Stomach (tissue), 8 donors: ENCODE measurements at regions not wholly inside any gene's neighbourhood (a gene's known extent, or its start where the extent isn't known, plus 50 kb on each side); places are given as distances from the start of the nearest gene placed in this dataset.

Experiments used
- DNase-seq, 2 donors: peaks; one replicate each; pipeline versions ENCODE4 v3.0.0 to v3.0.0-alpha.2; 2013 to 2019
- H3K27ac ChIP-seq, 5 donors: fragments of 200-600 bp in 4 of 5; sonication (generic) in 4 of 5; one replicate each; pipeline ENCODE4 v1.5.1; 2013 to 2019; ENCODE audit warnings: mild to moderate bottlenecking in 1 of 5, moderate library complexity in 1 of 5
- H3K27me3 ChIP-seq, 3 donors: fragments of 200-600 bp; sonication (generic); one replicate each; pipeline ENCODE4 v1.5.1; 2017 to 2019; ENCODE audit warnings: mixed run types in 1 of 3
- H3K36me3 ChIP-seq, 4 donors: fragments of 200-600 bp; sonication (generic); 1 replicate in 3 of 4; 2 replicates in 1 of 4; pipeline ENCODE4 v1.5.1; 2016 to 2019
- H3K4me1 ChIP-seq, 4 donors: fragments of 200-600 bp; sonication (generic); one replicate each; pipeline ENCODE4 v1.5.1; 2016 to 2019
- H3K4me3 ChIP-seq, 4 donors: fragments of 200-600 bp; sonication (generic) in 3 of 4; one replicate each; pipeline ENCODE4 v1.5.1; 2016 to 2019; ENCODE audit warnings: mild to moderate bottlenecking in 1 of 4
- H3K9me3 ChIP-seq, 4 donors: fragments of 200-600 bp; sonication (generic); one replicate each; pipeline ENCODE4 v1.5.1; 2016 to 2019
- CTCF ChIP-seq, 7 experiments: fragments of 450-650 bp in 4 of 7; fragments of 200-600 bp in 3 of 7; sonication (generic) in 3 of 7; IDR thresholded peaks; one replicate each; pipeline ENCODE4 v1.5.1; 2016 to 2019; ENCODE audit warnings: antibody characterized with exemption in 7 of 7, control low read depth in 2 of 7, mild to moderate bottlenecking in 1 of 7
- EP300 ChIP-seq: sonication (generic); formaldehyde crosslinking; IDR thresholded peaks from one replicate; pipeline ENCODE4 v1.6.1; 2017; ENCODE audit warnings: antibody characterized with exemption
- POLR2A ChIP-seq, 4 donors: fragments of 450-650 bp; IDR thresholded peaks; one replicate each; pipeline ENCODE4 v1.6.1; 2016; ENCODE audit warnings: antibody characterized with exemption in 4 of 4, control low read depth in 2 of 4, mild to moderate bottlenecking in 1 of 4, moderate library complexity in 1 of 4
- POLR2AphosphoS5 ChIP-seq, 3 donors: sonication (generic); formaldehyde crosslinking; IDR thresholded peaks; one replicate each; pipeline ENCODE4 v1.6.1; 2016; ENCODE audit warnings: antibody characterized with exemption in 3 of 3
- WGBS, 5 donors: extraction: QIAGEN DNeasy Blood & Tissue Kit in 3 of 5; methylation state at CpG; one replicate each; pipeline versions ENCODE4 v1.1.5 to v1.1.7; 2013 to 2018; 5-methylcytosine and 5-hydroxymethylcytosine counted together
- intact Hi-C: fragments of 100-400 bp; cut with DNase I; formaldehyde crosslinking; loops from one replicate; pipeline ENCODE4 v1.15.1; 2023; ENCODE audit warnings: low total_unique reads
- donor health status: healthy with polysubstance abuse.
- donor health status: Bipolar disorder and iron deficiency.
- donor health status: healthy.

GRCh38 chr2:172275239-172275638 is 152.1 kb upstream of the ITGA6 start:
- no peak for DNase-seq
- no peak for TF ChIP-seq POLR2AphosphoS5 (IDR thresholded peaks at IDR 0.05)
- TF ChIP-seq CTCF (IDR thresholded peaks at IDR 0.05) = no peak
- TF ChIP-seq POLR2A (IDR thresholded peaks at IDR 0.05) = no peak
- no peak for TF ChIP-seq EP300
- Histone ChIP-seq H3K4me3 (no peak overlapping the region), H3K36me3 (no peaks in the 10 kb centered on the region), H3K27me3 (no peaks in the 10 kb centered on the region), H3K9me3 (peaks cover 0 to 10% (median 4%) of the 10 kb centered on the region in 4 donors), H3K27ac (no peak overlapping the region), H3K4me1 (peaks cover 5 to 7% (median 5%) of the 10 kb centered on the region in 4 donors)
- 87 to 94% (median 91%) methylated on average over 5 of the region's 5 CpGs for WGBS, 5 donors
- intact Hi-C loops = no loop called here

GRCh38 chr2:172276961-172277360 is 150.4 kb upstream of the ITGA6 start:
- Histone ChIP-seq H3K9me3 (peaks cover 0 to 10% (median 4%) of the 10 kb centered on the region in 4 donors), H3K27ac (no peak overlapping the region), H3K27me3 (no peaks in the 10 kb centered on the region), H3K4me3 (no peak overlapping the region), H3K4me1 (no peaks in the 10 kb centered on the region), H3K36me3 (no peaks in the 10 kb centered on the region)
- intact Hi-C loops = no loop called here
- no peak for DNase-seq
- TF ChIP-seq EP300 (no peak), CTCF (IDR thresholded peaks at IDR 0.05) (no peak), POLR2AphosphoS5 (IDR thresholded peaks at IDR 0.05) (no peak), POLR2A (IDR thresholded peaks at IDR 0.05) (no peak)

GRCh38 chr2:172278667-172279066 is 148.7 kb upstream of the ITGA6 start:
- no peak for TF ChIP-seq EP300
- TF ChIP-seq CTCF (IDR thresholded peaks at IDR 0.05) = no peak
- TF ChIP-seq POLR2AphosphoS5 (IDR thresholded peaks at IDR 0.05) = no peak
- no peak for TF ChIP-seq POLR2A (IDR thresholded peaks at IDR 0.05)
- no peaks in the 10 kb centered on the region for H3K36me3 ChIP-seq
- H3K27me3 ChIP-seq = no peaks in the 10 kb centered on the region
- H3K9me3 ChIP-seq = peaks cover 0 to 10% (median 4%) of the 10 kb centered on the region in 4 donors
- no peak for DNase-seq
- no peak overlapping the region for H3K4me3 ChIP-seq
- WGBS, 5 donors = 75 to 86% (median 84%) methylated on average over 6 of the region's 6 CpGs
- intact Hi-C loops = no loop called here
- H3K27ac ChIP-seq = no peak overlapping the region
- no peaks in the 10 kb centered on the region for H3K4me1 ChIP-seq

GRCh38 chr2:172279214-172279613 is 148.2 kb upstream of the ITGA6 start:
- H3K4me1 ChIP-seq = no peaks in the 10 kb centered on the region
- DNase-seq = no peak
- H3K4me3 ChIP-seq = no peak overlapping the region
- H3K9me3 ChIP-seq = peaks cover 0 to 10% (median 4%) of the 10 kb centered on the region in 4 donors
- no peaks in the 10 kb centered on the region for H3K36me3 ChIP-seq
- 82 to 93% (median 90%) methylated on average over 5 of the region's 5 CpGs for WGBS, 5 donors
- no peak overlapping the region for H3K27ac ChIP-seq
- no peaks in the 10 kb centered on the region for H3K27me3 ChIP-seq
- intact Hi-C loops = no loop called here
- no peak for TF ChIP-seq POLR2A (IDR thresholded peaks at IDR 0.05)
- TF ChIP-seq CTCF (IDR thresholded peaks at IDR 0.05) = no peak
- TF ChIP-seq POLR2AphosphoS5 (IDR thresholded peaks at IDR 0.05) = no peak
- TF ChIP-seq EP300 = no peak
